CD4-positive, alpha-beta memory T cell (primary cell): ENCODE measurements at regions not wholly inside any gene's neighbourhood (a gene's known extent, or its start where the extent isn't known, plus 50 kb on each side); places are given as distances from the start of the nearest gene placed in this dataset.

ENCODE experiments used
- CTCF ChIA-PET: fragments of 350-600 bp; sonication (Branson Sonifier 250); formaldehyde crosslinking; loops from one replicate; lab custom pipeline; 2021; ENCODE audit warnings: inconsistent platforms; ENCODE audit not compliant: partially characterized antibody; lab: Charles Lee
- POLR2A ChIA-PET: fragments of 350-600 bp; sonication (Branson Sonifier 250); formaldehyde crosslinking; loops from one replicate; lab custom pipeline; 2021; ENCODE audit not compliant: partially characterized antibody; lab: Charles Lee
- DNase-seq, 5 donors: peaks; one replicate each; pipeline versions ENCODE4 v3.0.0 to v3.0.0-alpha.2; 2020 to 2022; ENCODE audit warnings: mixed read lengths in 1 of 5
- H3K27ac ChIP-seq: one replicate; pipeline ENCODE4 v1.7.0; 2013; ENCODE audit warnings: low read depth, low read length
- H3K27me3 ChIP-seq: 2 replicates; pipeline ENCODE4 v1.7.0; 2013; ENCODE audit warnings: mild to moderate bottlenecking, low read length, moderate library complexity; ENCODE audit not compliant: insufficient read depth
- H3K36me3 ChIP-seq: 2 replicates; pipeline ENCODE4 v1.7.0; 2013; ENCODE audit warnings: mild to moderate bottlenecking, low read length, moderate library complexity; ENCODE audit not compliant: insufficient read depth
- H3K4me1 ChIP-seq: 2 replicates; pipeline ENCODE4 v1.7.0; 2013; ENCODE audit warnings: mild to moderate bottlenecking, low read length, moderate library complexity; ENCODE audit not compliant: insufficient read depth
- H3K4me3 ChIP-seq, 2 donors: one replicate each; pipeline ENCODE4 v1.7.0; 2013; ENCODE audit warnings: low read length in 2 of 2, mild to moderate bottlenecking in 1 of 2
- H3K9me3 ChIP-seq, 2 donors: one replicate each; pipeline ENCODE4 v1.7.0; 2013; ENCODE audit warnings: low read length in 2 of 2, control low read depth in 1 of 2; ENCODE audit not compliant: control insufficient read depth in 1 of 2
- H3K27ac Mint-ChIP-seq, 7 donors: one replicate each; pipeline ENCODE4 v1.8.0; 2020 to 2021; ENCODE audit warnings: mixed read lengths in 7 of 7, mild to moderate bottlenecking in 6 of 7, inconsistent platforms in 3 of 7, moderate library complexity in 3 of 7
- H3K27me3 Mint-ChIP-seq, 2 donors: one replicate each; pipeline ENCODE4 v1.8.0; 2020 to 2021; ENCODE audit warnings: mixed read lengths in 2 of 2
- H3K36me3 Mint-ChIP-seq, 2 donors: one replicate each; pipeline ENCODE4 v1.8.0; 2020 to 2021; ENCODE audit warnings: mixed read lengths in 2 of 2, inconsistent platforms in 1 of 2, mild to moderate bottlenecking in 1 of 2
- H3K4me1 Mint-ChIP-seq, 4 donors: one replicate each; pipeline ENCODE4 v1.8.0; 2020 to 2021; ENCODE audit warnings: mixed read lengths in 4 of 4, mild to moderate bottlenecking in 1 of 4
- H3K4me3 Mint-ChIP-seq, 8 donors: one replicate each; pipeline ENCODE4 v1.8.0; 2020 to 2021; ENCODE audit warnings: mixed read lengths in 8 of 8, mild to moderate bottlenecking in 7 of 8, moderate library complexity in 6 of 8, inconsistent platforms in 3 of 8
- H3K9me3 Mint-ChIP-seq, 8 donors: one replicate each; pipeline ENCODE4 v1.8.0; 2020 to 2021; ENCODE audit warnings: mixed read lengths in 8 of 8, mild to moderate bottlenecking in 5 of 8, inconsistent platforms in 3 of 8, moderate library complexity in 1 of 8
- intact Hi-C: fragments of 100-400 bp; cut with micrococcal nuclease; formaldehyde crosslinking; loops from one replicate; pipeline ENCODE4 v1.15.1; 2023

GRCh38 chr13:94776300-94776699, 64.0 kb upstream of the SOX21 start:
- H3K27me3 Mint-ChIP-seq = peaks cover 0 to 1% of the 10 kb centered on the region in 2 donors
- DNase-seq = no peak
- ChIA-PET POLR2A (no interaction called here), CTCF (no interaction called here)
- H3K27me3 ChIP-seq = no peaks in the 10 kb centered on the region
- H3K27ac ChIP-seq = no peak overlapping the region
- H3K27ac Mint-ChIP-seq = no peak overlapping the region
- no peaks in the 10 kb centered on the region for H3K9me3 ChIP-seq
- intact Hi-C loops = no loop called here
- no peaks in the 10 kb centered on the region for H3K4me1 Mint-ChIP-seq
- H3K9me3 Mint-ChIP-seq = peaks cover 0 to 4% (median 0%) of the 10 kb centered on the region in 8 donors
- no peaks in the 10 kb centered on the region for H3K36me3 ChIP-seq
- H3K36me3 Mint-ChIP-seq = no peaks in the 10 kb centered on the region
- no peak overlapping the region for H3K4me3 Mint-ChIP-seq
- no peaks in the 10 kb centered on the region for H3K4me1 ChIP-seq
- no peak overlapping the region for H3K4me3 ChIP-seq

GRCh38 chr13:94765814-94766213, 53.5 kb upstream of the SOX21 start:
- ChIA-PET POLR2A (no interaction called here), CTCF (no interaction called here)
- H3K27ac Mint-ChIP-seq = no peak overlapping the region
- intact Hi-C loops = no loop called here
- H3K9me3 Mint-ChIP-seq = peaks cover 0 to 3% (median 0%) of the 10 kb centered on the region in 8 donors
- H3K4me1 ChIP-seq = no peaks in the 10 kb centered on the region
- H3K9me3 ChIP-seq = no peaks in the 10 kb centered on the region
- H3K27me3 Mint-ChIP-seq = peaks cover 10 to 22% of the 10 kb centered on the region in 2 donors
- no peak overlapping the region for H3K27ac ChIP-seq
- no peaks in the 10 kb centered on the region for H3K36me3 ChIP-seq
- no peak overlapping the region for H3K4me3 Mint-ChIP-seq
- H3K4me3 ChIP-seq = no peak overlapping the region
- no peaks in the 10 kb centered on the region for H3K36me3 Mint-ChIP-seq
- no peak for DNase-seq
- peaks cover 4% of the 10 kb centered on the region for H3K27me3 ChIP-seq
- H3K4me1 Mint-ChIP-seq = no peaks in the 10 kb centered on the region

- H3K27me3 Mint-ChIP-seq = peaks cover 10 to 24% of the 10 kb centered on the region in 2 donors
- no peak overlapping the region for H3K27ac ChIP-seq
- DNase-seq = peak in 1 of 5 donors; percentile 11
- CTCF ChIA-PET = no interaction called here
- H3K36me3 Mint-ChIP-seq = no peaks in the 10 kb centered on the region
- no peaks in the 10 kb centered on the region for H3K4me1 Mint-ChIP-seq
- intact Hi-C loops = no loop called here
- H3K9me3 Mint-ChIP-seq = peaks cover 0 to 3% (median 0%) of the 10 kb centered on the region in 8 donors
- H3K4me1 ChIP-seq = no peaks in the 10 kb centered on the region
- no peak overlapping the region for H3K4me3 ChIP-seq
- H3K27ac Mint-ChIP-seq = no peak overlapping the region
- peaks cover 4% of the 10 kb centered on the region for H3K27me3 ChIP-seq
- H3K4me3 Mint-ChIP-seq = no peak overlapping the region
- POLR2A ChIA-PET = no interaction called here
- H3K36me3 ChIP-seq = no peaks in the 10 kb centered on the region
- H3K9me3 ChIP-seq = no peaks in the 10 kb centered on the region
Observed at GRCh38 chr13:94764576-94765321, 52.4 kb upstream of the SOX21 start.
